ENCODE measurements at regions not wholly inside any gene's neighbourhood (a gene's known extent, or its start where the extent isn't known, plus 50 kb on each side); places are given as distances from the start of the nearest gene placed in this dataset.

GRCh38 chr3:18075799-18076198 is 333.4 kb upstream of the TBC1D5 start:
- DNase-seq (ENCODE audit: low read depth in 1 of 2, low spot score in 2 of 2) (no peak), FAIRE-seq (no peak)
- H2BK5ac ChIP-seq (ENCODE audit: low read depth, low read length) = no peak overlapping the region
- H3K79me1 ChIP-seq (ENCODE audit: low read depth, low read length) = no peaks in the 10 kb centered on the region
- no peak overlapping the region for H2AFZ ChIP-seq (ENCODE audit: low read length)
- H3K27ac ChIP-seq (ENCODE audit: low read depth, low read length) = no peak overlapping the region
- H3K27me3 ChIP-seq (replicated peaks in 1 of 4; ENCODE audit: control insufficient read depth in 3 of 4, extremely low read depth in 1 of 4, insufficient read depth in 3 of 4, low read length in 3 of 4) = no peaks in the 10 kb centered on the region
- no peaks in the 10 kb centered on the region for H4K20me1 ChIP-seq (replicated peaks in 1 of 2; ENCODE audit: control insufficient read depth in 1 of 2, insufficient read depth in 2 of 2, low read length in 2 of 2)
- H3K56ac ChIP-seq (replicated peaks; ENCODE audit: insufficient read length, low read depth, low read length) = no peak overlapping the region
- H2AK5ac ChIP-seq (ENCODE audit: low read depth, low read length) = no peak overlapping the region
- no peaks in the 10 kb centered on the region for H3K36me3 ChIP-seq (ENCODE audit: control insufficient read depth in 2 of 4, insufficient read depth in 4 of 4, low read length in 3 of 4)
- H3K18ac ChIP-seq (ENCODE audit: extremely low read depth, low read length) = no peak overlapping the region
- H4K91ac ChIP-seq (replicated peaks; ENCODE audit: insufficient read length, low read length) = no peak overlapping the region
- whole genome bisulfite sequencing, 2 experiments (ENCODE audit: extremely low coverage in 1 of 2, insufficient coverage in 1 of 2, insufficient read length in 1 of 2, insufficient replicate concordance in 2 of 2, low coverage in 1 of 2, low lambda C conversion rate in 2 of 2, missing lambda C conversion rate in 1 of 2) = 96% methylated on average over 1 of the region's 1 CpG; no CpG with 5 or more reads in 1 of the 2 experiments
- CTCF ChIA-PET (ENCODE audit: partially characterized antibody) = interaction anchor here (0.9 to 1.2 kb wide), 2 partner anchors 14 to 52 kb away, joined by 3 read pairs; no protein-coding TSS in a partner anchor
- POLR2A ChIA-PET (ENCODE audit: partially characterized antibody) = no interaction called here
- H3K4me2 ChIP-seq (ENCODE audit: insufficient read depth in 1 of 2, low read depth in 2 of 2, low read length in 2 of 2) = no peak overlapping the region
- no peak overlapping the region for H4K8ac ChIP-seq (ENCODE audit: extremely low read depth, insufficient read depth, low read length)
- H3K4ac ChIP-seq (replicated peaks; ENCODE audit: insufficient read length, low read depth, low read length) = no peak overlapping the region
- no peak overlapping the region for H2BK12ac ChIP-seq (ENCODE audit: low read depth, low read length)
- no peaks in the 10 kb centered on the region for H3K79me2 ChIP-seq (ENCODE audit: control insufficient read depth in 1 of 2, insufficient read depth in 2 of 2, low read length in 2 of 2)
- no peak overlapping the region for H2BK15ac ChIP-seq (ENCODE audit: low read length)
- H3K9me3 ChIP-seq (ENCODE audit: insufficient read depth in 2 of 2, low read depth in 1 of 2, low read length in 1 of 2) = no peaks in the 10 kb centered on the region
- no peak overlapping the region for H2BK20ac ChIP-seq (ENCODE audit: low read length)
- no peak overlapping the region for H4K5ac ChIP-seq (ENCODE audit: insufficient read length, low read depth, low read length)
- H3K23me2 ChIP-seq (ENCODE audit: low read depth, low read length) = no peaks in the 10 kb centered on the region
- H3K9ac ChIP-seq (replicated peaks in 1 of 4; ENCODE audit: extremely low read depth in 1 of 4, low read depth in 3 of 4, low read length in 3 of 4) = no peak overlapping the region
- no peak overlapping the region for H3K23ac ChIP-seq (ENCODE audit: insufficient read length)
- H2BK120ac ChIP-seq (replicated peaks; ENCODE audit: low read depth, low read length) = no peak overlapping the region
- peaks cover 0 to 4% (median 0%) of the 10 kb centered on the region in 4 experiments; a peak in 1 of 7 replicates for H3K4me1 ChIP-seq (replicated peaks in 1 of 4; ENCODE audit: control insufficient read depth in 3 of 4, insufficient read depth in 4 of 4, low read length in 3 of 4)
- H3K14ac ChIP-seq (ENCODE audit: insufficient read length) = no peak overlapping the region
- H3K4me3 ChIP-seq (ENCODE audit: extremely low read depth in 1 of 4, insufficient read depth in 2 of 4, low read depth in 3 of 4, low read length in 4 of 4) = no peak overlapping the region
- TF ChIP-seq EP300 (IDR thresholded peaks at IDR 0.05; ENCODE audit: borderline replicate concordance in 1 of 2, low read depth in 2 of 2, low read length in 2 of 2) = no peak
- TF ChIP-seq FOSL1 (IDR thresholded peaks at IDR 0.05; ENCODE audit: insufficient read depth, low read depth, low read length) = no peak
- no peak for TF ChIP-seq CHD2 (IDR thresholded peaks at IDR 0.05; ENCODE audit: low read length)
- TF ChIP-seq SIRT6 (IDR thresholded peaks at IDR 0.05; ENCODE audit: low read length) = no peak
- no peak for TF ChIP-seq TEAD4 (IDR thresholded peaks at IDR 0.05; ENCODE audit: low read depth, low read length)
- no peak for TF ChIP-seq SP1 (IDR thresholded peaks at IDR 0.05; ENCODE audit: low read depth, low read length)
- TF ChIP-seq JUND (IDR thresholded peaks at IDR 0.05; ENCODE audit: low read length) = no peak
- TF ChIP-seq RXRA (IDR thresholded peaks at IDR 0.05; ENCODE audit: insufficient read depth, low read depth, low read length) = no peak
- TF ChIP-seq CBX8 (IDR thresholded peaks at IDR 0.05; ENCODE audit: borderline replicate concordance, low read depth, low read length) = no peak
- TF ChIP-seq KDM4A (IDR thresholded peaks at IDR 0.05; ENCODE audit: low read depth, low read length, severe bottlenecking) = no peak
- TF ChIP-seq YY1 (IDR thresholded peaks at IDR 0.05; ENCODE audit: low read depth, low read length) = no peak
- TF ChIP-seq CREB1 (IDR thresholded peaks at IDR 0.05) = no peak
- TF ChIP-seq BCL11A (IDR thresholded peaks at IDR 0.05; ENCODE audit: low read depth in 2 of 2, low read length in 2 of 2) = no peak
- TF ChIP-seq MAX (IDR thresholded peaks at IDR 0.05) = no peak

Measured in H1 (cell line).